ENCODE measurements at regions not wholly inside any gene's neighbourhood (a gene's known extent, or its start where the extent isn't known, plus 50 kb on each side); places are given as distances from the start of the nearest gene placed in this dataset.
"Not testable (repeated sequence)": the region's sequence is repeated elsewhere in the genome, so short reads cannot be mapped to it uniquely, and the experiment has no call there.

DNA sequence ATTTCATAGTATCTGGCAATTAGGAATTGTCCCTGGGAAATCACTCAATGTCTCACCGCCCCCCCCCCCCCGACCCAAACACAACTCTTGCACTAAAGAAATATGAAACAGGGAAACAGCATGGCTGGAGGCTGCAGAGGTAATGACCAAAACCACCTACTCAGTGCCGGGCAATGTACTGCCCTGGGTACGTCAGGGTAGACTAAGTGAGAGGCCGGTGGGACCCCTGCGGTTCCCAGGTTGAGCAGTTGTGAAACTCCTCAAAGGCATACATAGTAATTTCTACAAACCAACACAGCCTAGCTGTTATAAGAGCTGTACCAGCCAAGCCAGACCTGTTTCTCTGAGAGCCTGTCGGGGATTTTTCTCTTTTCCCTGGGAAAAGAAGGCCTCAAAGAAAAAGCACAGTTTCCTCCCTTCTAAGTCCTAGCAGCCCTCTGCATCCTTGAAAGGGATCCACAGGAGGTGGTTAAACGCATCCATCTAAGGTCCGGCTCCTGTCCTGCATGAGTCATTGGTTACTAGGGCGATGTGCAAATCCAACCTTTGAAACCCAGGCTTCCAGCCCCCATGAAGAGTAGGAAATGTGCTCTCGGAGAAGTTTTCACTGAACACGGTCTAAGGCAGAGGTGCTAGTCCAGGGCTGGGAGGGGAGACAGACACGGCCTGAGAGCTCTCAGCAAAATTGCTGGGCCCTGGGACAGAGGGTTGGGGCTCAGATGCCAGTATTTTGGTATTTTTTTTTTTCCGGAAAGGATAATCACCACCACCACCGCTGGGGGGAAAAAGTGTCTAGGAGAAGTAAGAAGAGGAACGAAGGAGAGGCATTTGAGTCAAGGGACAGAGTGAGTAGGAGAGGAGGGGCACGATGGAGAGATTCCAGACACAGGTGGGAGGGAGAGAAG, 172.8 kb downstream of the ATP6V0E2 start:
- not testable (repeated sequence) for DNase-seq (ENCODE audit: low spot score)

DNA sequence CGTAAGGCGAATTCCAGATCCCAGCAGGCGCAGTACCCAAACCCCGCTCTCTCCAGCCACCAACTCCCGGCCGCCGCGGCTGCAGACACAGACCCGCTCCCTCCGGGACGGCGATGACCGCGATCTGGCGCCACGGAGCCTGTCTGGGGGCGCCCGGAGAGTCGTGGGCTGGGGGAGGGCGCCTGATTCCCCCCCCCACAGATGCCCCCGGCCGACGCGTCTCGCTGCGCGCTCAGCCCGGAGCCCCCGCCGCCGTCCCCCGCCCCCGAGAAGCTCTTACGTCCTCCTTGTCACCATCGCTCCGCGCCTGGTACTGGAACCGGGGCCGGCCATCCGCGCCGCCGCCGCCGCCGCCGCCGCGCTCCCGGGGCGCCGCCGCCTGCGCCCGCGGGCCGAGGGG, 173.6 kb downstream of the ATP6V0E2 start:
- DNase-seq (ENCODE audit: low spot score), result not testable (repeated sequence)

GRCh38 chr7:150047772-150048171, 174.0 kb downstream of the ATP6V0E2 start:
- not testable (repeated sequence) for DNase-seq (ENCODE audit: low spot score)

- DNase-seq (ENCODE audit: low spot score), result not testable (repeated sequence)
Measured at GRCh38 chr7:150048244-150049011, 174.7 kb downstream of the ATP6V0E2 start.

DNA sequence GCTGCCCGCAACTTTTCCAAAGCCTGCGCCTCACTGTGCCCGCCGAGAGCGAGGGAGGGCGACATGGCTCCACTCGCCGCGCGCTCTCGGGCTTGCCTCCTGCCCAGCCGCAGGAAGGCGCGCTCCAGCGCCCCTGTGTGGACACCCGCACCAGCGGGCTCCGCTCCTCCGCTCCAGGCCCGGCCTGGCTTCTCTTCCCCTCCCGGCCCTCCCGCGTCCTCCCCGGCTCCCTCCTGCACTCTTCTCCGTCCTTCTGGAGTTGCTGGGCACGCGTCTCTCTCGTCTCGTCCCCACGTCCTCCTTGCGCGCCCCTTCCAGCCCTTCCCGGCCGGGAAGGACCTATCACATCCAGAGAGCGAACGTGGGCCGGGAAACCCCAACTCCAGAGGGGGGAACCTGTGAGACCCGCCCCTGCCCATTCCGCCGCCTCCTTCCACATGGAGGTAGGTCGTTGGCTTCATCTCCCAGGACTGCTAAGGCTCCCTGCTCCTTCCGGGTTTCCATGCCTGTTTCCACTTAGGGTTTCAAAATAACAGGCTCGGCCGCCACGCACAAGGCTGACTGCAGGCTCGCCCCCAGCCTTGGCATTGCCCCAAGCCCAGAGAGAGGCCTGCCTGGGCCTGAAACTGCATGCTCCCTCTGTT, 175.4 kb downstream of the ATP6V0E2 start:
- not testable (repeated sequence) for DNase-seq (ENCODE audit: low spot score)

DNA sequence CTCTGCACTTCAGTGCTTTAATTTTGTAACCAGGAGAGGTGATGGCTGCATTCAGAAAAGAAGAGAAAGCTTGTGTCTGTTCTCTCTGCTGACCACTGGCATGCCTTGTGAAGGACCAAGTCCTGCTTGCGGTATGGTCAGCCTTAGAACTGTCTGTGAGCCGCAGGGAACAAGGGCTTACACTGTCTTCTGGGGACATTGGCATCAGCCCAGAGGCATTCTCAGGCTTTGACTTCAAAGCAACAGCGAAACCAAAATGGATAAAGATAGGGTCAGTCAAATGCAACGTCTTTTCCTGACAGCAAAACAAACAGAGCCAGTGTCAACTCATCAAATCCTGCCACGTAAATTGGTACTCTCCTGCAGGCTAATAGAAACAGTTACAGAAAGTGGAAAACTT, 179.6 kb downstream of the ATP6V0E2 start:
- DNase-seq (ENCODE audit: low spot score), result not testable (repeated sequence)

GRCh38 chr7:150054242-150054641, 180.5 kb downstream of the ATP6V0E2 start:
- not testable (repeated sequence) for DNase-seq (ENCODE audit: low spot score)

- peak; percentile 79 for DNase-seq (ENCODE audit: low spot score)
Measured at GRCh38 chr7:150060259-150061221, 186.8 kb downstream of the ATP6V0E2 start.

DNA sequence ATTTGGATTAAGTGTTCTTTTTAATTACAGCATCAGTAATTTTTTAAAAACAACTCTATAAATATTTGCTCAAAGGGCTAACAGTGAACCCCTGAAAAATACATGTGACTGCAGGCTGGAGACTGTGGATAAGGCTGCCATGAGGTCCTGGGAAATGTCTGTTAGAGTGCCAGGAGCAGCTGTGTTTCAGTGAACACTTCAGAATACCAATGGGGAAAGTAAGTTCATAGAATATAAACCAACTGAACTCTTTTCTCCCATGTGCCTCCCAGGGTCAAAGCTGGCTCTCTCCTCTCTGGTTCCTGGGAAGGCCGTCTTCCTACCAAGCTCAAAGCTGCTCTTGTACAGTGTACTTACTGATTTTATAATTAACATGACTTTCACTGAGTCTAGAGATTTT, 189.4 kb downstream of the ATP6V0E2 start:
- DNase-seq (ENCODE audit: low spot score), result not testable (repeated sequence)

GRCh38 chr7:150069555-150070313, 196.0 kb downstream of the ATP6V0E2 start:
- DNase-seq (ENCODE audit: low spot score), result not testable (repeated sequence)

DNA sequence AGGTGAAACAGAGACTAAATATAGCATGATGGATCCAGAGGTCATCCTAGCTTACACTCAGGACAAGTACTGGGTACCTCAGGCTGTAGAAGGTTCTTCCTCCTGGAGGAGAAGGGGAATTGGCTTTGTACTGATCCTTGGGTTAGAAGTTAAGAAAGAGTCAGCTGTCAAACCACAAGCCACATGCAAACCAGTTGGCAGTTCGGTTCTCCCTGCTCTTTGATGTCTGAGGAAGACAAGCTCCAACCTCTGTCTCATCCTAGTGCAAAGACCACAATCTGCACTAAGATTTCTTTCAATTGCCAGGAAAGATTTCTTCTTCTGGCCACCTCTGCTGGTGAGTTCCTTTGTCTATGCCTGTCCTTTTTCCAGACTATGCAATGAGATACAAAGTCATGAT, 203.8 kb downstream of the ATP6V0E2 start:
- not testable (repeated sequence) for DNase-seq (ENCODE audit: low spot score)

DNA sequence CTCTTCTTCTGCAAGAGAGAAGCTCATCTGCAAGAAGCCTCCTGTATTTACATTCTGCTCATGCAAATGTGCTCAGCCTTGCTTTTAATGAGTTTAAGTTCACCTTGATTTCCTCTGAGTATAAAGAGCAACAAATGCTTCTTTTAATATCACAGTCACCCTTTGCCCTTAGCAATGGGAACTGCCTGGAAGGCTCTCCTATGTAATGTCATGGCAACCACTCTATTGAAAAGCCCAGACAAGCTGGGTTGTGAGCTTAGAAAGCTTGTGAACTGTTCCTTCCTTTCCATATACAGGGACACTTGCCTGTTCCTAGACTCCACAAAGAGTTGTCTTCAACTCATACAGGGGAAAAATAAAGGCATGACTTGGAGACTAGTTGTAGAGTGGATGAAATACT, 208.1 kb downstream of the ATP6V0E2 start:
- not testable (repeated sequence) for DNase-seq (ENCODE audit: low spot score)

DNA sequence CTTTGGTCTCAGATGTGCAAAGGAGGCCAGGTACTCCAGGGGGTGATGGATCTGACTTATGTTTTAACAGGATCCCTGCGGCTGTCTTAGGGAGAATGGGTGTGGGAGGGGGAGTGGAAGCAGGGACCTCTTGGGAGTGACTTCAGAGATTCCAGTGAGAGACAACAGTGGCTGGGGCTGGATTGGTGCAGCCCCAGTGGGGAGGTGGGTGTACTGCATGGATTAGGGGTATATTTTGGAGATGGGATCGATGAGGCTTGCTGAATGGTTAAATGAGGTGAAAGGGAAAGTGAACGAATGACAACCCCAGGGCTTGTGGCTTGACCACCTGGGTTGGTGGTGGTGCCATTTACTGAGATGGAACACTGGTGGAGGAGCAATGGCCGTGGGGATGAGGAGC, 211.0 kb downstream of the ATP6V0E2 start:
- DNase-seq (ENCODE audit: low spot score), result not testable (repeated sequence)

GRCh38 chr7:150087478-150087877, 213.7 kb downstream of the ATP6V0E2 start:
- not testable (repeated sequence) for DNase-seq (ENCODE audit: low spot score)

DNA sequence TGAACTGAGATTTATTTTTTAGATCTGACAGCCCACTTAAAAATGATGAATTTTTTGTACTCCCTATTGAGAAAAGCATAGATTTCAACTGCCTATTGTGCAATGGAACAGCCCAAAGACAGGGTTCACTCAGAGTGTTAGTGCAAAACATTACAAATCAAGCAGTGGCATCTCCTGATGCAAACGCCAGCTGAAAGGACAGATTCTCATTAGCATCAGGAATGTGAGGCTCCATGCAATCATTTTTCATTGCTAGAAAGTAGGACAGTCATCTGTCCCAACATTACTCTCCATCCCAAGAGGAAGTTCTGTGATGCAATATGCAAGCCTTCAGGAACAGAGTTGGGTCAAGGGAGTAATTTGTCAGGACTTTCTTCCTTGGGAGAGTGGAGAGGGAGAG, 215.4 kb downstream of the ATP6V0E2 start:
- DNase-seq (ENCODE audit: low spot score), result not testable (repeated sequence)

GRCh38 chr7:150090776-150091175, 217.0 kb downstream of the ATP6V0E2 start:
- not testable (repeated sequence) for DNase-seq (ENCODE audit: low spot score)

GRCh38 chr7:150093897-150094296, 220.1 kb downstream of the ATP6V0E2 start:
- not testable (repeated sequence) for DNase-seq (ENCODE audit: low spot score)

GRCh38 chr7:150096213-150096994, 222.6 kb downstream of the ATP6V0E2 start:
- DNase-seq (ENCODE audit: low spot score), result not testable (repeated sequence)

DNA sequence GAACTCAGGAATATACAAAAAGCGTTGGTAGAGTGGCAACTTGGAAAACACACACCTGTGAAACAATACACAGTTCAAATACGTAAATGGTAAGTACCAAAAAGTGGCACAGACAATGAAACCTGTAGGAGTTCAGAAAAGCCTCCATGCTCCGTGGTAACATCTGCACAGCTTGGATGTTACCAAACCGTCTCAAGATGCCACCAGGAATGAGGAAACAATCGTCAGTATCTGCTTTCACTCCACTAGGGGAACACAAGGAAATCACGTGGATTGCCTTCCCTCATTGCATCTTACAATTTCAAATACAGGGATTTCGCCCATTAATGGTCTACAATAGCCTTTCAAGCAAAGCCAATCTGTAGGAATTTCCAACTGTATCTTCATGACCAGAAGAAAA, 224.6 kb upstream of the LRRC61 start:
- DNase-seq (ENCODE audit: low spot score), result not testable (repeated sequence)
